ENCODE measurements at regions not wholly inside any gene's neighbourhood (a gene's known extent, or its start where the extent isn't known, plus 50 kb on each side); places are given as distances from the start of the nearest gene placed in this dataset.

DNA sequence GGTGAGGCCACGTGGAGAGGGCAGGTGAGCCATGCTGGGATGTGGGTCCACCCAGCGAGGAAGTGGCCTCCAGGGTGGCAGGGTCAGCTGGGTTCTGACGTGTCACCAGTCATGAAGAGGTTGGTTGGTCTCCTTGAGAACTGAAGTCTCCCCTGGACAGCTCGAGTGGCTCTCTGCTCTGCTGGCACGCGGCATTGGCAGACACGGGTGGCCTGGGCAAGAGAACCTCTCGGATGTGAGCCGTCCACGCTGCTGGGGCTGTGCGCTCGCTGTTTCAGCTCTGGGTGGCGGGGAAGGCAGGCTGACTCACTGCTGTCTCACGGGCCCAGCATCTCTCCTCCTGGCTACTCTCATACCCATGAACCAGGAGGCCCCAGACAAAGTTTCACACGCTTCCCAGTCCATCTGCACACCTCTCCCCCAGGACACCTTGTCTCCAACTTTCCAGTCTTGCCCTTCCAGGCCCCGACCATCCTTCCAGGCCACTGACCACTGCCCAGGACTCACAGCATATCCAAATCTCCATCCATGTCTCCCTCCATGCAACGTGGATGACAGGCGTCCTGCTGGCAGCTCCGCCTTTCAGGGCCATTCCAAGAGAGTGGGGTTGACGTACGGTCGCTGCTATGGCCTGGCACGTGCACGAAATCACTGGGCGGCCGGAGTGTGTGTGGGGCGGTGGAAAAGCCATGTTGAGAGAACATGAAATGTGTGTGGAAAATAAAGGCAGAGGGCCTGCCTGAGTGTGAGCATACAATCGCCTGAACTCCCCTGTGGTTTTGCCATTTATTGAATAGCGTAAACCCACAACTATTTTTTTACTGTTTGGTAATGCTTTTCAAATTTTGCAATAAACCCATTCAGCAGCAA lies 145.0 kb upstream of the COL5A1 start:
- TF ChIP-seq, protein P1, sequence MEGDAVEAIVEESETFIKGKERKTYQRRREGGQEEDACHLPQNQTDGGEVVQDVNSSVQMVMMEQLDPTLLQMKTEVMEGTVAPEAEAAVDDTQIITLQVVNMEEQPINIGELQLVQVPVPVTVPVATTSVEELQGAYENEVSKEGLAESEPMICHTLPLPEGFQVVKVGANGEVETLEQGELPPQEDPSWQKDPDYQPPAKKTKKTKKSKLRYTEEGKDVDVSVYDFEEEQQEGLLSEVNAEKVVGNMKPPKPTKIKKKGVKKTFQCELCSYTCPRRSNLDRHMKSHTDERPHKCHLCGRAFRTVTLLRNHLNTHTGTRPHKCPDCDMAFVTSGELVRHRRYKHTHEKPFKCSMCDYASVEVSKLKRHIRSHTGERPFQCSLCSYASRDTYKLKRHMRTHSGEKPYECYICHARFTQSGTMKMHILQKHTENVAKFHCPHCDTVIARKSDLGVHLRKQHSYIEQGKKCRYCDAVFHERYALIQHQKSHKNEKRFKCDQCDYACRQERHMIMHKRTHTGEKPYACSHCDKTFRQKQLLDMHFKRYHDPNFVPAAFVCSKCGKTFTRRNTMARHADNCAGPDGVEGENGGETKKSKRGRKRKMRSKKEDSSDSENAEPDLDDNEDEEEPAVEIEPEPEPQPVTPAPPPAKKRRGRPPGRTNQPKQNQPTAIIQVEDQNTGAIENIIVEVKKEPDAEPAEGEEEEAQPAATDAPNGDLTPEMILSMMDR (conservative IDR thresholded peaks at IDR 0.05 in 1 of 2, IDR thresholded peaks at IDR 0.05 in 1 of 2; ENCODE audit: low read depth in 1 of 2, low read length in 2 of 2): no peak
- no peak for TF ChIP-seq EZH2 (IDR thresholded peaks at IDR 0.05; ENCODE audit: low read length, missing control alignments)
